Testis (tissue), 2 donors: ENCODE measurements at regions not wholly inside any gene's neighbourhood (a gene's known extent, or its start where the extent isn't known, plus 50 kb on each side); places are given as distances from the start of the nearest gene placed in this dataset.
A peak's percentile ranks its signal among the peaks of the same experiment; 100 is the strongest.

Experiments used
- DNase-seq: peaks from one replicate; pipeline ENCODE4 v3.0.0-alpha.2; 2019
- H3K27ac ChIP-seq, 2 donors: fragments of 200-600 bp; sonication (generic); one replicate each; pipeline ENCODE4 v1.5.1; 2019
- H3K27me3 ChIP-seq: fragments of 200-600 bp; sonication (generic); one replicate; pipeline ENCODE4 v1.5.1; 2019
- H3K36me3 ChIP-seq: fragments of 200-600 bp; sonication (generic); one replicate; pipeline ENCODE4 v1.5.1; 2017; ENCODE audit warnings: low read depth; ENCODE audit errors: missing control alignments
- H3K4me1 ChIP-seq: fragments of 200-600 bp; sonication (generic); one replicate; pipeline ENCODE4 v1.5.1; 2019
- H3K4me3 ChIP-seq, 2 donors: fragments of 200-600 bp; sonication (generic); one replicate each; pipeline ENCODE4 v1.5.1; 2017 to 2019
- H3K9me3 ChIP-seq: fragments of 200-600 bp; sonication (generic); one replicate; pipeline ENCODE4 v1.5.1; 2017
- POLR2A ChIP-seq: fragments of 450-650 bp; IDR thresholded peaks from one replicate; pipeline ENCODE4 v1.6.1; 2017; ENCODE audit warnings: antibody characterized with exemption, mild to moderate bottlenecking, moderate library complexity
- WGBS, 2 donors: methylation state at CpG; one replicate each; pipeline ENCODE4 v1.1.5; 2018; 5-methylcytosine and 5-hydroxymethylcytosine counted together
- intact Hi-C: fragments of 100-400 bp; cut with DNase I; formaldehyde crosslinking; loops from one replicate; pipeline ENCODE4 v1.15.1; 2023; ENCODE audit warnings: low total_unique reads
- TF ChIP-seq, protein P1 (sequence below), 3 experiments: fragments of 450-650 bp in 2 of 3; fragments of 200-600 bp in 1 of 3; sonication (generic) in 1 of 3; IDR thresholded peaks; one replicate each; pipeline ENCODE4 v1.5.1; 2016 to 2019; ENCODE audit warnings: antibody characterized with exemption in 3 of 3, mild to moderate bottlenecking in 2 of 3, moderate library complexity in 1 of 3

DNA sequence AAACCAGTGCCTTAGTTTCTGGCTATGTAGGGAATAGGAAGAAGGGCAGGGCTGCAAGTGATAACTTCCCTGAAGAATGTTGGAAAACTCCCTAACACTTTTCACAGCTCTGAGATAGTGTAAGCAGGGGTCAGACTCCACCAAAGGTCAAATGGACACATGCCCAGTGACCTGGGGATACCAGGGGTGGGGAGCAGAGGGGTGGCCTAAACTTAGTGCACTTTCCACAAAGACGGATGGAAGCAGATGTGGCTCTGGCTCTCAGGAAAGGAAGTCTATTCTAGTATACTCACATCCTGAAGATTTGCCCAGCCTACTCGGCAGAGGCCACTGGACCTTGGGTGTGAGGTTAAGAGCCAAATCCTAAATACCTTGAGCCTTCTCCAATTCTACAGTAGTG, 285.8 kb downstream of the NUAK1 start:
- peak; percentile 25 for DNase-seq
- TF ChIP-seq, protein P1, sequence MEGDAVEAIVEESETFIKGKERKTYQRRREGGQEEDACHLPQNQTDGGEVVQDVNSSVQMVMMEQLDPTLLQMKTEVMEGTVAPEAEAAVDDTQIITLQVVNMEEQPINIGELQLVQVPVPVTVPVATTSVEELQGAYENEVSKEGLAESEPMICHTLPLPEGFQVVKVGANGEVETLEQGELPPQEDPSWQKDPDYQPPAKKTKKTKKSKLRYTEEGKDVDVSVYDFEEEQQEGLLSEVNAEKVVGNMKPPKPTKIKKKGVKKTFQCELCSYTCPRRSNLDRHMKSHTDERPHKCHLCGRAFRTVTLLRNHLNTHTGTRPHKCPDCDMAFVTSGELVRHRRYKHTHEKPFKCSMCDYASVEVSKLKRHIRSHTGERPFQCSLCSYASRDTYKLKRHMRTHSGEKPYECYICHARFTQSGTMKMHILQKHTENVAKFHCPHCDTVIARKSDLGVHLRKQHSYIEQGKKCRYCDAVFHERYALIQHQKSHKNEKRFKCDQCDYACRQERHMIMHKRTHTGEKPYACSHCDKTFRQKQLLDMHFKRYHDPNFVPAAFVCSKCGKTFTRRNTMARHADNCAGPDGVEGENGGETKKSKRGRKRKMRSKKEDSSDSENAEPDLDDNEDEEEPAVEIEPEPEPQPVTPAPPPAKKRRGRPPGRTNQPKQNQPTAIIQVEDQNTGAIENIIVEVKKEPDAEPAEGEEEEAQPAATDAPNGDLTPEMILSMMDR (IDR thresholded peaks at IDR 0.05): no peak
- H3K9me3 ChIP-seq: no peaks in the 10 kb centered on the region
- 36 to 61% methylated on average over 2 of the region's 2 CpGs for WGBS, 2 donors
- peaks cover 8% of the 10 kb centered on the region for H3K4me1 ChIP-seq
- no peaks in the 10 kb centered on the region for H3K36me3 ChIP-seq
- H3K4me3 ChIP-seq: no peak overlapping the region
- H3K27ac ChIP-seq: no peak overlapping the region
- no peaks in the 10 kb centered on the region for H3K27me3 ChIP-seq
- intact Hi-C loops: no loop called here

DNA sequence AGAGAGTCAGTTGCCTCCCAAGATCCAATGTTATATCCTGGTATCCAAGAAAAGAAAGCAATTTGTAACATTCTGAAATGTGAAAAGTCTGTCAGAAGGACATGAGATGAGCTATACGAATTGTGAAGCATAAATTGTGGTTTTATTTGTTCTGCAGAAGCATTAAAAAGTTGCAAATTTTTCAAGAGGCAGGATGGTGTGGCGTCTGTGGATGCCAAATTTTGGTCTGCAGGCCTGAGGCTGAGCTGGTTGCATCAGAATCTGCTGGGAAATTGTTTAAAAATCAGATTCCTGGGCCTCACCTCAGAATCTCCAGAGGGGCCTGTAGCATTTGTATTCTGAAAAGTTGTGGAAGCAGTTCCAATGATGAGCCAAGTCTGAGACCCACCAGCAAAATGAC, 284.7 kb downstream of the NUAK1 start:
- H3K4me3 ChIP-seq: no peak overlapping the region
- H3K27me3 ChIP-seq: no peaks in the 10 kb centered on the region
- H3K9me3 ChIP-seq: no peaks in the 10 kb centered on the region
- TF ChIP-seq, protein P1 (IDR thresholded peaks at IDR 0.05): no peak
- no peak for DNase-seq
- H3K27ac ChIP-seq: no peak overlapping the region
- peaks cover 8% of the 10 kb centered on the region for H3K4me1 ChIP-seq
- WGBS, 2 donors: 62 to 68% methylated on average over 2 of the region's 2 CpGs
- H3K36me3 ChIP-seq: no peaks in the 10 kb centered on the region
- intact Hi-C loops: no loop called here

DNA sequence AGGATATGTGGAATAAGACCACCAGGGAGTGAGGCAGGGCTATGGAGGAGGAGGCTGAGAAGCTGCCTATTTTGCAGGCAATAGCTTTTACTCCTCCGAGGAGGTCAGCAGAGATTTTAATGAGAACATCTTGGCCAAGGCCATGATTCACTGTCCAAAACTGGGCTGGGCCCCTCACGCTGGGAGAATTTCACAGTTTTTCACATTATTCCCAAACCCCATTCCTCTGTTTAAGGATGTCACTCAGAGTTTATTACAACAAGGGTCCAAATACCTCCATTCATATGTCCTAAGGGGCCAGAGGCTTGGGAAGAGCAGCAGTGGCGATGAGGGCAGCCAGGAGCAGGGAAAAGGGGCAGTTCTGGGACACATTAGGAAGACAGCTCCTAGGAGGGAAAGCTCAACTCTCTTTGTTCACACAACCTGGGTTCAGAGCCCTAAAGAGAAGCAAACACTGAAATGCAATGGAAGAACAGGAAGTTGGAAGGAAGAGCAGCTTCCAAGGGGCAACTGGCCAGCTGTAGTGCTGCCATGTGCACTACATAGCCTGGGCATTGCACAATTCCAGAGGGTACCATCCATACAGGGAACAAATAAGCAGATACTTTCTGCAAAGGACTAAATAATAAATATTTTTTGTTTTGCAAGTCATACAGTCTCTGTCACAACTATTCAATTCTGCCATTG, 283.2 kb downstream of the NUAK1 start:
- DNase-seq: no peak
- H3K36me3 ChIP-seq: no peaks in the 10 kb centered on the region
- no peak overlapping the region for H3K4me3 ChIP-seq
- intact Hi-C loops: no loop called here
- no peaks in the 10 kb centered on the region for H3K27me3 ChIP-seq
- TF ChIP-seq POLR2A: no peak
- TF ChIP-seq, protein P1 (IDR thresholded peaks at IDR 0.05): no peak
- H3K9me3 ChIP-seq: no peaks in the 10 kb centered on the region
- H3K4me1 ChIP-seq: peaks cover 8% of the 10 kb centered on the region
- no peak overlapping the region for H3K27ac ChIP-seq
- WGBS, 2 donors: 64 to 71% methylated on average over 3 of the region's 3 CpGs

DNA sequence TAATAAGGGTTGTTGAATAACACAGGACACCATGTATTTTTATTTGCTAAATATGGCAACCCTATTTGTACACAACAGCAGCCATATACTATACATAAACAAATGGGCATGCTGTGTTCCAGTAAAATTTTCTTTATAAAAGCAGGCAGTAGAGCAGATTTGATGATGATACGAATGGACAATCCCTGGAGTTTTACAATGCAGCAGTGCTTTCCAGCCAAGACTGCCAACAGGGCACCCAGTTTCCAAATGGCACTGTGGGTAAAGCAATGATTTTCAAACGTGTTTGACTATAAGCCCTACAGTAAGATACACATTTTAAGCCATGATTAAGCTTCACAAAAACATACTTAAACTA, 282.7 kb downstream of the NUAK1 start:
- Histone ChIP-seq H3K4me1 (peaks cover 8% of the 10 kb centered on the region), H3K27ac (no peak overlapping the region), H3K9me3 (no peaks in the 10 kb centered on the region), H3K4me3 (no peak overlapping the region), H3K27me3 (no peaks in the 10 kb centered on the region), H3K36me3 (no peaks in the 10 kb centered on the region)
- intact Hi-C loops: no loop called here
- TF ChIP-seq, protein P1 (IDR thresholded peaks at IDR 0.05): no peak
- TF ChIP-seq POLR2A: no peak
- no peak for DNase-seq
- WGBS, 2 donors: 74 to 89% methylated on average over 2 of the region's 2 CpGs

DNA sequence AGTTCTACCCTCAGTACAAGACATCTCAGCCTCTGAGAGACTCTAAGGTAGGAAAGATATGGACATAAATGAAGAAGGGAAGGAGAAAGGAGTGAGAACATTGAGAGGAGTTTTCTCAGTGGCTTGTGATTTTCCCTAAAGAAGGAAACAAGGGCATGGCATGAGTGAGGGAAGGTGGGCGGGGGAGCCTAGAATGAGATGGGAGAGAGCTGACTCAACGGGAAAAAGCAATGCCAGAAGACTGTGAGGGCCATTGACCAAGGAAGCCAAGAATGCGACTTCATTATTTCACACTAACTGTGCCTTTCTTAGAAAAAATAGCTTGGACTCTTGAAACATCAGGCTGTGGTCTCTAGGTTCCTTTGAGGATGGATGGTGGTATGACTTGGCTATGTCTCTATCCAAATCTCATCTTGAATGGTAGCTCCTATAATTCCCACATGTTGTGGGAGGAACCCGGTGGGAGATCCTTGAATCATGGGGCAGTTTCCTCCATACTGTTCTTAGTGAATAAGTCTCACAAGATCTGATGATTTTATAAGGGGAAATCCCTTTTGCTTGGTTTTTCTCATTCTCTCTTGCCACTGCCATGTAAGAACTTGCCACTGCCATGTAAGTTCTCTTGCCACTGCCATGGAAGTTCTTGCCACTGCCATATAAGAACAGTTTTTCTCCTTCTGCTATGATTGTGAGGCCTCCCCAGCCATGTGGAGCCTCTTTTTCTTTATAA, 279.6 kb downstream of the NUAK1 start:
- Histone ChIP-seq H3K4me3 (no peak overlapping the region), H3K27me3 (no peaks in the 10 kb centered on the region), H3K9me3 (no peaks in the 10 kb centered on the region), H3K4me1 (no peaks in the 10 kb centered on the region), H3K36me3 (no peaks in the 10 kb centered on the region), H3K27ac (no peak overlapping the region)
- WGBS, 2 donors: 69 to 76% methylated on average over 4 of the region's 4 CpGs
- intact Hi-C loops: no loop called here
- DNase-seq: no peak
- no peak for TF ChIP-seq POLR2A
- TF ChIP-seq, protein P1 (IDR thresholded peaks at IDR 0.05): no peak
